Neural cell (in vitro differentiated cells): ENCODE measurements at regions not wholly inside any gene's neighbourhood (a gene's known extent, or its start where the extent isn't known, plus 50 kb on each side); places are given as distances from the start of the nearest gene placed in this dataset.

Experiments
- H2AFZ ChIP-seq: fragments of 200-600, 300-800 bp; sonication (generic), shearing (Covaris generic); 2 replicates; pipeline ENCODE4 v1.6.0; 2014; ENCODE audit warnings: low read depth, mild to moderate bottlenecking, antibody characterized with exemption, low read length, moderate library complexity
- H3F3A ChIP-seq: fragments of 200-600 bp; shearing (Covaris generic); 2 replicates; pipeline ENCODE4 v1.6.1; 2016; ENCODE audit warnings: mild to moderate bottlenecking, moderate library complexity, mixed read lengths, antibody characterized with exemption, low read length; ENCODE audit not compliant: insufficient read depth, poor library complexity, severe bottlenecking
- H3K27ac ChIP-seq: fragments of 200-600, 300-800 bp; sonication (generic), shearing (Covaris generic); 2 replicates; pipeline ENCODE4 v1.5.1; 2014; ENCODE audit warnings: mild to moderate bottlenecking, low read length, moderate library complexity
- H3K27me3 ChIP-seq: fragments of 300-800, 200-600 bp; sonication (generic), shearing (Covaris generic); 2 replicates; pipeline ENCODE4 v1.6.0; 2014; ENCODE audit warnings: mild to moderate bottlenecking, low read depth, low read length, moderate library complexity; ENCODE audit not compliant: insufficient read depth
- H3K36me3 ChIP-seq: fragments of 300-800, 200-600 bp; sonication (generic), shearing (Covaris generic); 2 replicates; pipeline ENCODE4 v1.5.1; 2014; ENCODE audit warnings: mild to moderate bottlenecking, antibody characterized with exemption, low read length, moderate library complexity; ENCODE audit not compliant: insufficient read depth
- H3K4me2 ChIP-seq: fragments of 300-800, 200-600 bp; sonication (generic), shearing (Covaris generic); 2 replicates; pipeline ENCODE4 v1.6.0; 2014; ENCODE audit warnings: mild to moderate bottlenecking, low read length
- H3K4me3 ChIP-seq: fragments of 300-800, 200-600 bp; sonication (generic), shearing (Covaris generic); 2 replicates; pipeline ENCODE4 v1.5.1; 2014; ENCODE audit warnings: mild to moderate bottlenecking, low read length, moderate library complexity
- H3K79me2 ChIP-seq: fragments of 200-600 bp; shearing (Covaris generic); replicated peaks from 2 replicates; pipeline ENCODE4 v1.6.0; 2014; ENCODE audit warnings: mild to moderate bottlenecking, low read length, moderate library complexity; ENCODE audit not compliant: insufficient read depth
- H3K9ac ChIP-seq: fragments of 300-800, 200-600 bp; sonication (generic), shearing (Covaris generic); 2 replicates; pipeline ENCODE4 v1.6.1; 2016; ENCODE audit warnings: mild to moderate bottlenecking, low read length, mixed read lengths
- H3K9me2 ChIP-seq: fragments of 200-600 bp; shearing (Covaris generic); 2 replicates; pipeline ENCODE4 v1.6.1; 2016; ENCODE audit warnings: mild to moderate bottlenecking, low read length, mixed read lengths; ENCODE audit not compliant: insufficient read depth
- H3K9me3 ChIP-seq: fragments of 200-600, 300-800 bp; sonication (generic), shearing (Covaris generic); 2 replicates; pipeline ENCODE4 v1.6.1; 2016; ENCODE audit warnings: mild to moderate bottlenecking, mixed run types, low read length, moderate library complexity, mixed read lengths
- H4K20me1 ChIP-seq: fragments of 200-600 bp; shearing (Covaris generic); 2 replicates; pipeline ENCODE4 v1.6.1; 2016; ENCODE audit warnings: mild to moderate bottlenecking, mixed run types; ENCODE audit not compliant: insufficient read depth
- CTCF ChIP-seq: fragments of 450-650 bp; IDR thresholded peaks from 2 replicates; pipeline ENCODE4 v1.5.1; 2014; ENCODE audit warnings: antibody characterized with exemption, mild to moderate bottlenecking, moderate library complexity; ENCODE audit not compliant: poor library complexity, severe bottlenecking
- EP300 ChIP-seq: fragments of 450-650 bp; conservative IDR thresholded peaks from 2 replicates; pipeline ENCODE4 v1.6.1; 2014; ENCODE audit warnings: antibody characterized with exemption, mild to moderate bottlenecking, moderate library complexity; ENCODE audit not compliant: poor library complexity, severe bottlenecking
- EZH2 ChIP-seq: fragments of 200-600, 300-800 bp; shearing (Covaris generic), sonication (generic); IDR thresholded peaks from 2 replicates; pipeline ENCODE4 v1.6.1; 2014; ENCODE audit warnings: antibody characterized with exemption, low read length, borderline replicate concordance, mild to moderate bottlenecking; ENCODE audit not compliant: insufficient read depth, poor library complexity, severe bottlenecking
- MXI1 ChIP-seq: fragments of 450-650 bp; conservative IDR thresholded peaks from 2 replicates; pipeline ENCODE4 v1.6.1; 2014; ENCODE audit warnings: antibody characterized with exemption, mild to moderate bottlenecking; ENCODE audit not compliant: poor library complexity, severe bottlenecking
- POLR2AphosphoS5 ChIP-seq: IDR thresholded peaks from 2 replicates; pipeline ENCODE4 v1.6.1; 2012
- RAD21 ChIP-seq: fragments of 450-650 bp; conservative IDR thresholded peaks from 2 replicates; pipeline ENCODE4 v1.6.1; 2014; ENCODE audit warnings: antibody characterized with exemption, mild to moderate bottlenecking, moderate library complexity
- REST ChIP-seq: IDR thresholded peaks from 2 replicates; pipeline ENCODE4 v1.6.1; 2012; ENCODE audit warnings: borderline replicate concordance
- SMC3 ChIP-seq: fragments of 450-650 bp; conservative IDR thresholded peaks from 2 replicates; pipeline ENCODE4 v1.6.1; 2014; ENCODE audit warnings: antibody characterized with exemption, mild to moderate bottlenecking, moderate library complexity; ENCODE audit not compliant: poor library complexity
- TAF1 ChIP-seq: IDR thresholded peaks from 2 replicates; pipeline ENCODE4 v1.6.1; 2012; ENCODE audit warnings: low read depth

- TF ChIP-seq SMC3, result no peak
- TF ChIP-seq TAF1, result no peak
- TF ChIP-seq REST, result no peak
- TF ChIP-seq RAD21, result no peak
- TF ChIP-seq EZH2, result no peak
- no peak for TF ChIP-seq EP300
- no peak for TF ChIP-seq CTCF
- no peaks in the 10 kb centered on the region for H3K9me3 ChIP-seq
- no peak overlapping the region for H3K9ac ChIP-seq
- H3K9me2 ChIP-seq, result no peaks in the 10 kb centered on the region
- H3F3A ChIP-seq, result no peaks in the 10 kb centered on the region
- no peak overlapping the region for H3K4me3 ChIP-seq
- H3K79me2 ChIP-seq, result no peaks in the 10 kb centered on the region
- H4K20me1 ChIP-seq, result no peaks in the 10 kb centered on the region
- H3K4me2 ChIP-seq, result no peak overlapping the region
- no peaks in the 10 kb centered on the region for H3K27me3 ChIP-seq
- H2AFZ ChIP-seq, result no peak overlapping the region
- H3K36me3 ChIP-seq, result no peaks in the 10 kb centered on the region
- no peak overlapping the region for H3K27ac ChIP-seq
Measured at GRCh38 chr18:70973626-70974025, 684.8 kb downstream of the SOCS6 start.

- TF ChIP-seq TAF1, result no peak
- TF ChIP-seq EZH2, result no peak
- TF ChIP-seq EP300, result no peak
- TF ChIP-seq RAD21, result no peak
- TF ChIP-seq POLR2AphosphoS5, result no peak
- TF ChIP-seq SMC3, result no peak
- no peak for TF ChIP-seq CTCF
- no peak for TF ChIP-seq MXI1
- no peak for TF ChIP-seq REST
- H3F3A ChIP-seq, result no peaks in the 10 kb centered on the region
- H2AFZ ChIP-seq, result no peak overlapping the region
- no peaks in the 10 kb centered on the region for H3K9me3 ChIP-seq
- H3K27me3 ChIP-seq, result no peaks in the 10 kb centered on the region
- no peaks in the 10 kb centered on the region for H3K79me2 ChIP-seq
- no peak overlapping the region for H3K27ac ChIP-seq
- no peak overlapping the region for H3K4me2 ChIP-seq
- H3K4me3 ChIP-seq, result no peak overlapping the region
- no peaks in the 10 kb centered on the region for H3K9me2 ChIP-seq
- H3K9ac ChIP-seq, result no peak overlapping the region
- H4K20me1 ChIP-seq, result no peaks in the 10 kb centered on the region
- no peaks in the 10 kb centered on the region for H3K36me3 ChIP-seq
Measured at GRCh38 chr18:70966419-70966818, 677.6 kb downstream of the SOCS6 start.
